ENCODE measurements at regions not wholly inside any gene's neighbourhood (a gene's known extent, or its start where the extent isn't known, plus 50 kb on each side); places are given as distances from the start of the nearest gene placed in this dataset.

DNA sequence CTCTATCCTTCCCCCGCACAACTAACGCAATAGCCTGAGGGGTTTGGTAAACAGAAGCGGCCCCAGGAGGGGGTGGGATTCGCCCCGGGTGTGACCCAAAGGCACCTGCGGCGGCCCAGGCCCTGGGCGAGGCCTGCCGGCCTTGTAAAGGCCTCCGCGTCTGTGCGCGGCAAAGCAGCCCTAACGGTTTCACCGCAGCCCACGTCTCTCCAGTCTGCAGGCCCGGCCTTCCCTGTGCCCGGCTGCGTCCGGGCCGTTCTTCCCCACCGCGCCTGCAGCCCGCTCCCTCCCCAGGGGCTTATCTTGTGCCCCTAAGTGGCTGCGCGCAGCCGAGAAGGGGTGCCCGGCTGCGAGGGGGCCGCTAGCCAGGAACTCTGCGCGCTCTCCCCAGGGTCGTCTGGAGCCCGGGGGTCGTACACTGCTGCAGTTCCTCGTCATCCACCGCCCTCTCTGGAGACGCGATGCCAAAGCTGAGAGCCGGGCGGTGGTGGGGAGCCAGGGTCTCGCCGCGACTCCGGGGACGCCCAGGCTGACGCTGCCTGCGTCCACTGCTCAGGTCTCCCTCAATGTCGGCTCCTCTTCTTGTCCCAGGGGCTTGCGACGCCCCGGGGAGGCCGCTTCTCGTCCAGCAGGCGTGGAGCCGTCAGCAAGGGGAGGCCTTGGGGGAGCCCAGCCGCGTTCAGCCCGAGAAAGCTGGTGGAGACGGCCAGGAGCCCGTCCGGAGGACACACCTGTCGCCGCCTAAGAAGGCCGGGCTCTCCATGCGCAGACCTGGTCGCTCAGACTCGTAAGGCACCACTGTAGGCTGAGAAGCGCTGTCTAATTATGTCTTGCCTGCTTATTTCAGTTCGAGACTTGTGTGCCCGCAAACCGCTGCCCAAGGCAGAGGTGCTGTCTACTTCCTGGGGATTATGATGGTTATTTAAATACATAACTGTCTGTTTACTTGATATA is 132.3 kb downstream of the SPAG6 start:
- TF ChIP-seq, protein P1, sequence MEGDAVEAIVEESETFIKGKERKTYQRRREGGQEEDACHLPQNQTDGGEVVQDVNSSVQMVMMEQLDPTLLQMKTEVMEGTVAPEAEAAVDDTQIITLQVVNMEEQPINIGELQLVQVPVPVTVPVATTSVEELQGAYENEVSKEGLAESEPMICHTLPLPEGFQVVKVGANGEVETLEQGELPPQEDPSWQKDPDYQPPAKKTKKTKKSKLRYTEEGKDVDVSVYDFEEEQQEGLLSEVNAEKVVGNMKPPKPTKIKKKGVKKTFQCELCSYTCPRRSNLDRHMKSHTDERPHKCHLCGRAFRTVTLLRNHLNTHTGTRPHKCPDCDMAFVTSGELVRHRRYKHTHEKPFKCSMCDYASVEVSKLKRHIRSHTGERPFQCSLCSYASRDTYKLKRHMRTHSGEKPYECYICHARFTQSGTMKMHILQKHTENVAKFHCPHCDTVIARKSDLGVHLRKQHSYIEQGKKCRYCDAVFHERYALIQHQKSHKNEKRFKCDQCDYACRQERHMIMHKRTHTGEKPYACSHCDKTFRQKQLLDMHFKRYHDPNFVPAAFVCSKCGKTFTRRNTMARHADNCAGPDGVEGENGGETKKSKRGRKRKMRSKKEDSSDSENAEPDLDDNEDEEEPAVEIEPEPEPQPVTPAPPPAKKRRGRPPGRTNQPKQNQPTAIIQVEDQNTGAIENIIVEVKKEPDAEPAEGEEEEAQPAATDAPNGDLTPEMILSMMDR (IDR thresholded peaks at IDR 0.05), result no peak
- TF ChIP-seq POLR2A (IDR thresholded peaks at IDR 0.05) (no peak), EP300 (IDR thresholded peaks at IDR 0.05) (no peak), POLR2AphosphoS5 (IDR thresholded peaks at IDR 0.05) (no peak)

Measured in stomach (tissue), 4 donors.